ENCODE measurements at regions not wholly inside any gene's neighbourhood (a gene's known extent, or its start where the extent isn't known, plus 50 kb on each side); places are given as distances from the start of the nearest gene placed in this dataset.

- TF ChIP-seq CTCF (optimal IDR thresholded peaks at IDR 0.05 in 1 of 3, IDR thresholded peaks at IDR 0.05 in 1 of 3, conservative IDR thresholded peaks at IDR 0.05 in 1 of 3; ENCODE audit: extremely low read depth in 1 of 3, insufficient read depth in 2 of 3, low read length in 3 of 3) (no peak), EZH2 (IDR thresholded peaks at IDR 0.05; ENCODE audit: low read length) (no peak)
Measured at GRCh38 chr10:31694929-31695837, 233.4 kb downstream of the ARHGAP12 start.
